NCI-H2196 treated with DMSO at 0.1 percent for 48 hours (cell line): ENCODE measurements at regions not wholly inside any gene's neighbourhood (a gene's known extent, or its start where the extent isn't known, plus 50 kb on each side); places are given as distances from the start of the nearest gene placed in this dataset.

ENCODE experiments used
- DNase-seq: peaks from one replicate; lab custom pipeline; 2025; ENCODE audit not compliant: unreplicated experiment; lab: John Stamatoyannopoulos, UW

DNA sequence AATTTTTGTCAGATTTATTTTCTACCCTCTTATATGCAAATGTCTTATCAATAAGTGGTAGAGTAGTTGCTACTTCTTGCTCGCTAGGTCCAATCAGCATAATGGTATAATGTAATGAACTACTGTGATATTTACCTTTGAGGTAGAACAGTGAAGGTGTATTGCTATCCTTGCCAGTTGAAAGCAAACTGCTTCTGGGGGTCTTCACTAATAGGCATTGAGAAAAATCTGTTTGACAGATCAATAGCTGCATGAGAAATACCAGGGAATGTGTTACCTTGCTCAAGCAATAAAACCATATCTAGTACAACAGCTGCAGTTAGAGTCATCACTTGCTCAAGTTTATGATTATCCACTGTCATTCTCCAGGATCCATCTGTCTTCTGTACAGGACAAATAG, 50.1 kb upstream of the EFEMP1 start:
- DNase-seq: no peak

DNA sequence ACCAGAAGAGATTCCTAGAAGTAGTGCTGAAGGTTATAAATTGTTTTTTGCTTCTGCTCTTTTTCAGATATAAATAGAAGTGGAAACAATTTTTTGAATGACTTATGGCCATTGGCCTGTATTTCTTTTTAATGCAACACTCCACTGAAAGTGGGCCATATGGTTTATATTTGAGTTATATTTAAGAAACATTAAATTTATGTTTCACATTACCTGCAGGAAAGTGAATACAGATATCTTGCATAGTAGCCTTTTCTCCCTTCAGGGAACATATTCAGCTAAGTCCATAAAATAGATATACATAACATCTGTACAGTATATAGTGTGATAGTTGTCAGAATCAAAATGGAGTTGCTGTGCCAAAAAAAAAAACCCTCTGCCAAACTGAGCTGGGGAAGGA, 53.1 kb upstream of the EFEMP1 start:
- no peak for DNase-seq

DNA sequence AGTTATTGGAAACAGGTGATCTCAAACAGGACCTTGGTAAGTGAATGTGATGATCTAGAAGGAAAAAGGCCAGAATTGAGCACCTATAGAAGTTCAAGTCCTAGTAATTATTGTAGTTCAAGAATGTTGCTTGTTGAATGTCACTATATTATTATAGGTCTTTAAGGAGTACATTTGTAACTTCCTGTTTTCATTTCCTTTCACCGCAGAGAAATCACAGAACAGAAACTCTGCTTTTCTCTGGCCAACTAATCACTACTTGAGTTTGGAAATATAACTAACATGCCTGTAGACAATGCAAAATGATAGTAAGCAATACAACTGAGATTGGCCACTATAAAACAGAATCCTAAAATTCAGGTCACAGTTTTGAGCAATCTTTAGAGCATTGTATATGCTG, 61.8 kb upstream of the EFEMP1 start:
- DNase-seq: no peak

DNA sequence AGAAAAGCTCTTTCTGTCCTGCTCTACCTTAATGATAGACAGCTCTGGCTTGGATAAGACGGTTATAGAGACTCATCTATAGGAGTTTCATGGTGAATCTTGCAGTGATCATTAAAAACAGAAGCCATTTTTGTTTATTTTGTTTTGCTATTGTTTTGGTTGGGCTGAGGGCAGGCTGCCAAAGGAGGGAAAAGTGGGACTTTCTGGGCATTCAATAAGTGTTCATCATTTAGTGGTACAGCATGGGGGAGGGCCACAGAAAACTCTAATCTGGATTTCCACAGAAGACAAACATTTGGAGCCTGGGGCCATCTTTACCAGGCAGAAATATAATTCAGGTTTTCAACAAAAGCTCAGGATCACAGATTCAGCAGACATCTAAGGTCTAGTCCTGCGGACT, 62.4 kb upstream of the EFEMP1 start:
- no peak for DNase-seq

DNA sequence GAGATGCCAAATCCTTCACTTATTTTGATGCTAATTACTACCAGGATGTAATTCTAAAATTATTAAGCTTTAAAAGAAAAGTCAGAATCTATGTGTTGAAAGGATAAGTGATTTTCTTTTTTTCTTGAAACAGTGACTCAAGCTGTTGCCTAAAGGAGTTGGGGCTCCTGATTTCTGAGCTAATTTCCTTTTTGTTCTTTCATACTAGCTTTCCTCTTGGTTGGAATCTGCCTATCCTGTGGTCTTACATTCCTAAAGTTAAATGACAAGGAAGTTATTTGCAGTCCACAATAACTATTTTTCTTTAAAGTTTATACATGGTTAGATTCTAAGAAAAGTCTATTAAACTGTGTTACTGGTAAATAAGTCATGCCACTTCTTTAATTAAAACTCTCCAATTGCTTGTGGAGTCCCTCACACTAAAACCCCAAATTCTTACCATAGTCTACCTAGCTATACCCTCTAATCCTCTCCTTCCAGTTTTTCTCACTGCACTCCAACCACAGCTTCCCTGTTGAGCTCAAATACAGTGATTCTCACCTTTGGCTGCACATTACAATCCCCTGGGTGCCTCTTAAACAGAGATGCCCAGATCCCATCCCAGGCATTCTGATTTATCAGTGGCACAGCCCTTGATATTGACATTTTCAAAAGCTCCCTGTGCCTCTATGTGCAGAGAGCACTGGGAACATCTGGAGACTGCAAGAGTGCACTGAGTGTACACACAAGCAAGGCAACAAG, 63.3 kb upstream of the EFEMP1 start:
- DNase-seq: no peak

DNA sequence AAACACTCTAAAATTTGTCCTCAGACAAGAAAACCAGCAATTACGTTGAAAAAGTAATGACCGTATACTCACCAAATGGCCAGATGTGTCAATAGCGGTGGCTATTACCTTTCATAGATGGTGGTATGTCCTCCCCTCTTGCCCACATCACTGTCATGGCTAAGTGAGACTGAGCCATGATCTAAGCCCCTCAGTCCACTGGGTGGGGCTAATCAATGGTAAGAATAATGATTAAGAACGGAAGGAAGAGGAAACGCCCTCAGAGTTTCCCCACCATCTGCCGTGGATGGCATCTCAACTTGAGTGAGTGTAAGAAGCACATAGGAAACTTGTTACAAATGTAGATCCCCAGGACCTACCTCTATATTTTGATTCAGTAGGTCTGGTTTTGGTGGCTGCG, 65.8 kb upstream of the EFEMP1 start:
- DNase-seq: no peak

DNA sequence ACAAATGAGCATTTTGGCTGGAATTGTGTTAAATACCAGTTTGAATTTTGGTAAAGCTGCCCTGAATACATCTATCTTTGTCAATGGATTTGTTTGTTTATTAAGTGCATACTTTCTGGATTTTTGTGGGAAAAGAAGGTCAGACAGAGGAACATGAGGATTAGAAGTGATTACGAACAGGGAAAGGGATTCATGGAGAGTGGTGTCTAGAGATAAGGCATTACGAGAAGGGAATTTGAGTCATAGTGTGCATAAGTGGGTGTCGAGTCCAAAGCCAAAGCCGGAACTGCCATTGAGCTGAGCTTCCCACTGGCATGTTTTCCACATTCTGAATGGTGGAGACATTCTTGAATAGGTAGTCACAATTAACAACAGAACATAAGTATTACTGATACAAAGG, 68.9 kb upstream of the EFEMP1 start:
- DNase-seq: no peak

DNA sequence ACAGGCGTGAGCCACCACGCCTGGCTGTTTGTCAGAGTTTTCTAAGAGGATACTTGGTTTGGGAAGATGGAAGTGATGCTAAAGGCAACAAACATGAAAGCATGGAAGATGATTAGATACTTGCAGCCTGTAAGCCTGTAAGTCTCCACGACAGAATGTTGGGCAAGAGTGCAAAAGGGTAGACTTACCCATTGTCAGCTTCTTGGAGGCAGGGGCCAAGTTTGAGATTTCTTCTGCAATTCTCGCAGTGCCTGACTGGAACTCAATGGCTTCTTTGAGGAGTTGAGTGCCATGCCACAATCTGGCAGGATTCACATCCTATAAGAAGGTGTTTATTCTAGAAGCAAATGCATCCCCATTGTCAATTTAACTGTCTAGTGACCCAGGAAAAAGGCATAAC, 70.1 kb upstream of the EFEMP1 start:
- DNase-seq: no peak

DNA sequence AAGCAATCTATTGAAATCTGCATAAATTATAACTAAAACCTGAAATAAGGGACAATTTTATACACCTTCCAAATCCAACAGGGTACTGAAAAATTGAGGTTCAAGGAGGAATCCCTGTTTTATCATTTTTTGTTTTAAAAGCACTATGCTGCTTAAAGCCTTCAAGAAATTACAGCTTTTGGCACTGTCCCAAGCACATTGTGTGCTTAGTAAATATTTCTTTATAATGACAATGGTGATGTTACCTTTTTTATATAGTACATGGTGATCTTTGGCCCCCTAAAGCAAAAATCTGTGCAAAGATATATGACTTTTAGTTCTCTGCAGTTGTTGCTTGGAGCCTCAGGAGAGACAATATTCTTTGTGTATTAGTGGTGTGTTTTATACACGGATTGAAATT, 71.6 kb upstream of the EFEMP1 start:
- DNase-seq: no peak

DNA sequence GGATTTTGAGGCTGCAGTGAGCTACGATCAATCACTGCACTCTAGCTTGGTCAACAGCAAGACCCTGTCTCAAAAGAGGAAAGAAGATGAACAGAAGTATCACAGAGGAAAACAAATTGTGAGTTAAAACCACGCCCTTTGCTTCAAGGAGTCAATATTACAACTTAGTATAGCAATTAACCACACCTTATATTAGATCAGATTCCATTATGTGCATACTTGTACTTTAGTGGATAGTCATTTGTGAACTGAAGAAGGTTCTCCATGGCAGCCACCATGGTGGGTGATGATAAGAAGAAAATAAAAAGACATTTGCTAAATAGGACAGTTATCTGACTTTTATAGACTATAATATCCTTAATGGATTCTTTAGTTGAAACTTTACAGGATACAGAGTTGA, 72.3 kb upstream of the EFEMP1 start:
- DNase-seq: no peak

DNA sequence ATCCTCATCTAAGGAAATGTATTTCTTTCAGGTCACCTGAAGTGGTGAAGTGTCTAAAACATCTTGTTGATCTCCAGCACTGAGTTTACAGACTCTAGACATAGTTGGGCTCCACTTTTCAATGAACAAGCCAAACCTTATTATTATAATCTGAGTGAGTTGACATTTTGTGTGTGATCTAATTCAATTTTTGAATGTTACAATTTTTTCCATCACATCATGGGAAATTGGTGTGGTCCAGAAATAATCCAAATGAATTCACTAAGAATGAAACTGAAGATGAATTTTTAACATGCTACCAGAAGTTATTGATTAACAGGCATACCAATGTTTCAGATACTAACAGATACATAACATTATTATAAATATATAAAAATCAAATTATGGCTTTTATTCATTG, 75.6 kb upstream of the EFEMP1 start:
- DNase-seq: no peak

DNA sequence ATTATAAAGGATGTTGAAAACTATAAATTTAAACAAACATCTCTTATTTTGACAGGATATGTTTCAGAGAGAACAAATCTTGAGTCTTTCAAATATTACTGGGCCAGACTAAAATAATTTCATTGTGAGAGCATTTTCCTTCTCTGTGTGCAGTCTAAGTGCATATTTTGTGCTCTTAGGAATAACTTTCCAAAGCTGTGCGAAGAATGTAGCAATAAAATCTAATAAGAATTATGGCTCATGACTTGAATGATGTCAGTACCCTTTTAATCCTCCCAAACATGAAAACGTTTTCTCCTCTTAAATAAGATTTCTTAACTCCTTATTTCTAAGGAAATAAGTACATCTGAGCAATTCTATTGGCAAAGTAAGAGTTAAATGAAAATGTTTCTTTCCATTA, 76.2 kb upstream of the EFEMP1 start:
- DNase-seq: no peak

DNA sequence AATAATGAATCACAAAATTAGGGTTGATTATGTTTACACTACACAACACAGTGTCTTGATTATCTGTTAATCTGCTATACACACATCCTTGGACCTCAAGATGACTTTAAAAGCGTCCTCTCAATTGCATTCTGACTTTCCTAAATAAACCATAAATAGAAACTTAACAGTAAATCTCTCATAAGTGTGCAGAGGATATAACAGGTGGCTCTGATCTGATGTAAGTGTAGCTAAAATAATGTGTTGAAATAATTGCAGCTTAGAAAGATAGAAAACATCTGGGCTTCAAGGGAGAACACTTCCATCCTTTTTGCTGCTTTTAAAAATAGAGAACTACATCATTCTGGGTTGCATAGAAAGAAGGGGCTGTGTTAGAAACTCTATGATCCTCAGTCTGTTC, 78.4 kb upstream of the EFEMP1 start:
- DNase-seq: no peak

DNA sequence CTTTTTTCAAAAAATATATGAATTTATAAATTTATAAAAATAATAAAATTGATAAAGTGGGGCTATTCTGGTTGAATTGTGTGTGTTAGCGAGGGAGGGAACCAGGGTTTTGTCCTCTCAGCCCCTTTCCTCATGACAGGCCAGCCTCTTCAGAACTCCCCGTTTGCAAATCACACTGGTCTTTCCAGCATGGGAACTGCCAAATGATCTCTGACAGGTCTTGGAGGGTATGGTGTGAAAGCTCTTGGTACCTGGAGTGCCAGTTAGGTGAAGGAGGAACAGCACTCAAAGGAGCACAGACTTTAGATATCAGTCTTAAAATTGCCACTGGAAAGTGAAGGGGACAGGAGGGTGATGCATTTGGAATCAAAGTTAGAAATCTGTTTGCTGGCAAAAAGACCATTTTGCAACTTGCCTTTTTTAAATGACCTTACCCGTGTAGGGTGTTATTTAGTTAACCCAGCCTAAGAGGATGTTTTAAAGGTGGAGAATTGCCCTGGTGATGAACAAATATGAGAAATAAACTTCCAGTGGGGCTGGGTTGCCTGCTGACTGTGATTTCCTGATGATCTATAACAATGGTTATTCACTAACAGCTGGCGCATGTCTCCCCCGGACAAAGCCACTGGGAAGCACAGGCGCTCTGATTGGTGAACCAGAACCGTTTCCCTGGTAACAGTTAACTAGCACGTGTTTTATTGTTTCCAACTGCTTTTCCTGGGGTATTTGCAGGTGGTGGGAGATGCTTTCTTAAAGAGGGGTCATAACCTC, 85.3 kb upstream of the EFEMP1 start:
- peak; percentile 31 for DNase-seq

DNA sequence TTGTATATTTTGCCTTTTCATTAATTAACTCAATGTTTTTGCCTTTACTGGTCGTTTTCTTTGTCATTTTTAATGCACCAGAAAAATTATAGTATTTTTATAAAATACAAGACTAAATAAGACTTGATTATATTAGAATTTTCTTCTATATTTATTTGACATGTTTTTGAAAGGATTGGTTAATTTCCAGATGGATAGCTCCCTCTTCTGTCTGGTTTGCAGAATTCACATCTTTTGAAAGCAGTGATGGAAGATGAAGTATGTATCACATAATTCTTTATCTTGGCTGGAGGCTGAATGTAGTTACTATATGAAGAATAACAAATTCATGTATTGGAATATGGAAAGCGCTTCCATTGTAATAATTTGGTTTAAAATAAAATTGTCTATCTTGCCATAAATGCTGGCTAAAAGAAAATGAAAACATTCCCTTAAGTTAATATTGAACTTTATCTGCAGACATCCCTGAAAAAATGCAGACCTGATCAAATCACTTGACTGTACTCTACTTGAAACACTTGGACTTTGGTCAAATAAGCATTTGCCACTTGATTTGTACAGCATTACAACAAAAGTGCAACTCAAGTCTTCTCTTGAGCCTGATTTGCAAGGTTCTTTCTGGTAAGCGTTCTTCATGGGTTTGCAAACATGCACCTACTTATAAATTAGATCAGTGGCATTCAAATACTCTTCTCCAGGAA, 86.3 kb upstream of the EFEMP1 start:
- peak; percentile 11 for DNase-seq

DNA sequence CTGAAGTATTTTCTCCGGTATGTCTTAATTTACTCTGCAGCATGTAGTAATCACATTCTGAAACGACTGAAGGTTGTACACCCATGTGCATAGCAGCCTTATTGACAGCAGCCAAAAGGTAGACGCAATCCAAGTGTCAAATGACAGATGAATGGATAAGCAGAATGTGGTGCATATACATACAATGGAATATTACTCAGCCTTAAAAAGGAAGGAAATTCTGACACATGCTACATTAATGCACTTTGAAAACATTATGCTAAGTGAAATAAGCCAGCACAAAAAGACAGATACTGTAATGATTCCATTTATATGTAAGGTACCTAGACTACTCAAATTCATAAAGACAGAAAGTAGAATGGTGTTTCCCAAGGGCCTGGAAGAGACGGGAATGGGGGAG, 88.0 kb upstream of the EFEMP1 start:
- no peak for DNase-seq

DNA sequence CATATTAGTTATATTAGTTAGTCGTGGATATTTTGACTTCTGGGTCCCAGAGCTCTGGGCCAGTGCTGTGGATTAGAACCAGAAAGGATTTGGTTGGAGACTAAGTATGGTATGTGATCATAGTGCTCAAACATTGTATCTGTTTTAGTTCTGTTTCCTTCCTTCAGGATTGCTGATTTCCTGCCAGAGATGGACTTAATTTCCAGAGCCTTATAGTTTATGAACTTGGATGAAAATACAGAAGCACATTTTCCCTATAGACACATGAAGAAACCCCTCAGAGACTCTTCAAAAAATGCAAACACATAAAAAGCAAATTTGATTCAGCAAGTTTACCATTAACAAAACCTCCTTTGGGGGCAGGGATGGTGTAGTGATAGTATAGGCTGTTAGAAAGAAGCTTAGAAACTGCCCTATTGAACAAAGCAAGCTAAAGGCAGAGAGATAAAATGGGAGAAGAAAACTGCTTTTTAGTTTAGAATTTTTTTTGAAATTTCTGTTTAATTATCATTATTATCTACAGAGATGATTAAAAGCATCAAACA, 88.7 kb upstream of the EFEMP1 start:
- no peak for DNase-seq

DNA sequence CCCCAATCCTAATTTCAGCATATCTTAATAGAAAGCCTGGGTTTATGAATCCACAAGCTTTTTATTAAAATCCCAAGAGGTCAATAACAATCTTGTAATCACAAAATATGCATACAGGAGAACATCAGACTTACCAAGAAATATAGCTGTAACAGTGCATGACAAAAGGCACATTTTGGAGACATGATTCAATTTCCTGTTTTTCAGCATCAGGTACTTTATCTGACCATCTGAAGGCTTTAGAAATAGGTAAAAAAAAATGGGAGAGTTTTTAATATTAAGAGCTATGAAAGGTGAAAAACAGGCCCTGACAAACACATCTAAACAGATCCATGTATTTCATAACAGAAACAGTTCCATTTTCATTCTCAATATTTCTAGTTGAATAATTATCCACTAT, 89.9 kb upstream of the EFEMP1 start:
- DNase-seq: no peak

DNA sequence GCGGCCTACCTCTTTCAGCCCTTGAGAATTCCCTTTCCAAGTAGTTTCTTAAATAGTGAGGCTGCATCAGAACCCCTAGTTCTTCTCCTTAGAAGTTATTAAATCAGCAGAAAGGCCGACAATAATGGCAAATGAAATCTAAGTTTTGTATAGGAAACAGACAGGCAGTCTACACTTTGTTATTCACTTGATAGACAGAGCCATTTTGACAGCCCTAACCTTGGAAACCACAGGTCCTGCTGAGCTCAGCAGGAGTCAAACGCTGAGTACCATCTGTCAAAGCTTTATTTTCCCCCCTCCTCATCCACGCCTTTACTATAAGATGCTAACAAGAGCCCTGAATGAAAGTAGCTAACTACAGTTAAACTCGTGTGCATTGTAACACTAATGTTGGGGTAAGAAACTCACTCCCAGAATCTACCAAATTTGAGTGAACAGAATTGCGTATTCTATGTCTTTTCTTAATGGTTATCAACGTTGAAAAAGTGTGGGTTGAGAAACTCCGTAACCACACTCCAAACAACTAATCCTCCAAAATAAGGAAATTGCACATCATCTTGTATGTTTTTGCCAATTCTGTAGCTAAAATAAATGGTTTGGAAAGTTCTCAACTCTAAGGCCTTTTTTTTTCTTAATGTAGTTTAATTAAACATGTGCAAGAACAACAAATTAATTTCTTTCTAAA, 90.6 kb upstream of the EFEMP1 start:
- DNase-seq: no peak

DNA sequence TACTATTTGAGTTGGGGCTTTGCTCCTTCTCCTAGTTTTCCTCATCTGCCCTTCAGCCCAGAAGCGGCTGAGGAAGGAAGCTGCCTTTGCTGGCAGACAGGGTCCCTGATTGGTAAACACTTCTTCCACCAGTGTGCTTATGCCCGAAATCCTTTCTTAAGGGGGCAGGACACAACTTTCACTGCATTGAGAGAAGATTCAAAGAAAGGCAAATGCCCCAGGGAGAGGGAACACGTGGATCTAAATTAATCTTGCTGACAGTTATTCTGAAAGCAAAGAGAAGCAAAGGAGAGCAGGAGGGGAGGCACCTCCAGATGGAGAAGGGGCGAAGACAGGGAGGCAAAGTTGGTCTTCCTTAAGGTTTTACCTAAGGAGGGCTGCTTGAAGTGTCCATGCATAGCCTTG, 92.1 kb upstream of the EFEMP1 start:
- no peak for DNase-seq

DNA sequence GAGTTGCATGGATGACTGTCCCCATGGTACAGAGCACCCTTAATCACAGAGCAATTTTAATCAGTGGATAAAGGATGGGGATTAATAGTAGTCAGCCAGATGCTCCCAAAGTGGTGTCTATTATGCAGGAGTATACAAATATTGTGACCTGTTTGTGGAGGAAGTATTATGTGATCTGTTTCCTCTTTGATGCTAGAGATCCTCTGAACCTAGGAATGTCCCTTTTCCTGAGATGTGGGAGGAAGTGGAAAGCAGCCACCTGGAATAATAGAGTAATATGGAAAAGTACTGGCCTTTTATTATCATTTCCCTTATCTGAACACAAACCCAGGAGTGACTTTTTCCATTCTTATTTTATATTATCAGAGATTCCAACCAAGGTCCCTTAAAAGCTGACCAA, 94.2 kb upstream of the EFEMP1 start:
- no peak for DNase-seq
